Erythroblast (primary cell): ENCODE measurements at regions not wholly inside any gene's neighbourhood (a gene's known extent, or its start where the extent isn't known, plus 50 kb on each side); places are given as distances from the start of the nearest gene placed in this dataset.

Experiments used
- GATA1 ChIP-seq: IDR thresholded peaks from 2 replicates; pipeline ENCODE4 v1.6.1; 2011; ENCODE audit warnings: low read depth, mild to moderate bottlenecking, control low read depth, low read length, moderate library complexity
- POLR2A ChIP-seq: IDR thresholded peaks from 2 replicates; pipeline ENCODE4 v1.6.1; 2011; ENCODE audit warnings: mild to moderate bottlenecking, low read length

DNA sequence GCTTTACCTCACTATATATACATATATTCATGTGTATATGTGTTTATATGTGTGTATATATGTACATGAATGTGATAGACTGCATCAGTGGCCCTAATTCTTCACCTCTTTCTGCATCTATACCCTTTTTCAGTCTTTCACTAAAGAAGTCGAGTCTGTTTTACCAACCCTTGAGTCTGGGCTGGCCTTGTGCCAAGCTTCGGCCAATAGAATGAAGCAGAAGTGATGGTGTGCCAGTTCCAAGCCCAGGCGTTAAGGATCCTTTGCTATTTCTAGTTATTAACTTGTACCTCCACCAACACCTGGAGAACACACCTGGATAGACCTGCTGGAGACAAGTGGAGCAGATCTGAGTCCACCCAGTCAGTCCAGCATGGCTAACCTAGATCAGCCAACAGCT lies 61.6 kb upstream of the PPM1J start:
- no peak for TF ChIP-seq POLR2A
- TF ChIP-seq GATA1, result no peak
